ENCODE measurements at regions not wholly inside any gene's neighbourhood (a gene's known extent, or its start where the extent isn't known, plus 50 kb on each side); places are given as distances from the start of the nearest gene placed in this dataset.

- no peak for TF ChIP-seq CTCF (conservative IDR thresholded peaks at IDR 0.05; ENCODE audit: low read depth, low read length)
- no peak for TF ChIP-seq EZH2 (IDR thresholded peaks at IDR 0.05; ENCODE audit: borderline replicate concordance, low read depth, low read length, poor library complexity, severe bottlenecking)
Observed at GRCh38 chr14:28629328-28630004, 137.1 kb upstream of the FOXG1 start.

Measured in A673 (cell line).